Peyer's patch (tissue), 4 donors: ENCODE measurements at regions not wholly inside any gene's neighbourhood (a gene's known extent, or its start where the extent isn't known, plus 50 kb on each side); places are given as distances from the start of the nearest gene placed in this dataset.

Source experiments
- DNase-seq, 3 donors: peaks; one replicate each; pipeline ENCODE4 v3.0.0-alpha.2; 2017 to 2019
- H3K27ac ChIP-seq, 4 donors: fragments of 200-600 bp; sonication (generic); one replicate each; pipeline ENCODE4 v1.5.1; 2016 to 2019
- H3K27me3 ChIP-seq, 2 donors: fragments of 200-600 bp; sonication (generic); one replicate each; pipeline ENCODE4 v1.5.1; 2019
- H3K36me3 ChIP-seq, 3 donors: fragments of 200-600 bp; sonication (generic); one replicate each; pipeline ENCODE4 v1.5.1; 2016 to 2019
- H3K4me1 ChIP-seq, 4 donors: fragments of 200-600 bp; sonication (generic); one replicate each; pipeline ENCODE4 v1.5.1; 2016 to 2019
- H3K4me3 ChIP-seq, 4 donors: fragments of 200-600 bp; sonication (generic); 1 replicate in 3 of 4; 2 replicates in 1 of 4; pipeline ENCODE4 v1.5.1; 2016 to 2019; ENCODE audit warnings: mild to moderate bottlenecking in 1 of 4
- H3K9me3 ChIP-seq, 4 donors: fragments of 200-600 bp; sonication (generic); one replicate each; pipeline ENCODE4 v1.5.1; 2016 to 2019; ENCODE audit warnings: mild to moderate bottlenecking in 1 of 4
- POLR2A ChIP-seq, 2 donors: fragments of 450-650 bp; IDR thresholded peaks; one replicate each; pipeline ENCODE4 v1.5.1; 2017; ENCODE audit warnings: antibody characterized with exemption in 2 of 2, mild to moderate bottlenecking in 2 of 2, moderate library complexity in 2 of 2
- TF ChIP-seq, protein P1 (sequence below), 6 experiments: fragments of 450-650 bp in 4 of 6; fragments of 200-600 bp in 2 of 6; sonication (generic) in 1 of 6; IDR thresholded peaks; one replicate each; pipeline ENCODE4 v1.5.1; 2017 to 2019; ENCODE audit warnings: antibody characterized with exemption in 6 of 6, mild to moderate bottlenecking in 3 of 6, moderate library complexity in 1 of 6

DNA sequence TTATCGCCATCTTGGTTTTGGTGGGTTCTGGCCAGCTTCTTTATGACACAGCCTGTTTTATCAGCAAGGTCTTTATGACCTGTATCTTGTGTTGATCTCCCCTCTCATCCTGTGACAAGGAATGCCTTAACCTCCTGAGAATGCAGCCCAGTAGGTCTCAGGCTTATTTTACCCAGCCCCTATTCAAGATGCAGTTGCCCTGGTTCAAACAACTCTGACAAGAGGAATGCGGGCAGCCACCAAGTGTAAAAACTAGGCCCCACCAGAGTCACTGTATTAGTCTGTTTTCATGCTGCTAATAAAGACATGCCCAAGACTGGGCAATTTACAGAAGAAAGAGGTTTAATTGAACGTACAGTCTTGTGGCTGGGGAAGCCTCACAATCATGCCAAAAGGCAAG is 671.3 kb downstream of the SORCS1 start:
- Histone ChIP-seq H3K27me3 (no peaks in the 10 kb centered on the region), H3K4me1 (no peaks in the 10 kb centered on the region)
- TF ChIP-seq, protein P1, sequence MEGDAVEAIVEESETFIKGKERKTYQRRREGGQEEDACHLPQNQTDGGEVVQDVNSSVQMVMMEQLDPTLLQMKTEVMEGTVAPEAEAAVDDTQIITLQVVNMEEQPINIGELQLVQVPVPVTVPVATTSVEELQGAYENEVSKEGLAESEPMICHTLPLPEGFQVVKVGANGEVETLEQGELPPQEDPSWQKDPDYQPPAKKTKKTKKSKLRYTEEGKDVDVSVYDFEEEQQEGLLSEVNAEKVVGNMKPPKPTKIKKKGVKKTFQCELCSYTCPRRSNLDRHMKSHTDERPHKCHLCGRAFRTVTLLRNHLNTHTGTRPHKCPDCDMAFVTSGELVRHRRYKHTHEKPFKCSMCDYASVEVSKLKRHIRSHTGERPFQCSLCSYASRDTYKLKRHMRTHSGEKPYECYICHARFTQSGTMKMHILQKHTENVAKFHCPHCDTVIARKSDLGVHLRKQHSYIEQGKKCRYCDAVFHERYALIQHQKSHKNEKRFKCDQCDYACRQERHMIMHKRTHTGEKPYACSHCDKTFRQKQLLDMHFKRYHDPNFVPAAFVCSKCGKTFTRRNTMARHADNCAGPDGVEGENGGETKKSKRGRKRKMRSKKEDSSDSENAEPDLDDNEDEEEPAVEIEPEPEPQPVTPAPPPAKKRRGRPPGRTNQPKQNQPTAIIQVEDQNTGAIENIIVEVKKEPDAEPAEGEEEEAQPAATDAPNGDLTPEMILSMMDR (IDR thresholded peaks at IDR 0.05), result no peak
- no peak for TF ChIP-seq POLR2A (IDR thresholded peaks at IDR 0.05)

DNA sequence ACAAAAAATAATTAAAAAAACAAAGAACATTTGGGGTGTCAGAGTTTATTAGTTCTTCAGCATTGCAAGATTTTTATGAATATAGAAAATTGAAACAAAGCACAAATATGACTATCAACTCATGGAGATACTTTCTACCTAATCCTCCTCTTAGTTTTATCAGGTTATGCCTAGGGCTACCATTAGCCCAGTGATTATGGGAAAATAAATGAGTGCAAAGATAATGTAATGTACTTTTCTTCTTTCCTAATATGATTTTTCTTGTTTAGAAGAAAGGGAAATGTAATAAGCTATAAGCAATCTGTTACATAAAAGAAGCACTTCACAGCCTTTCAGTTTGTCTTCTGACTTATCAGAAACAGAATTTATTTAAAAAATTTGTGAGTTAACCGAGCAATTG is 676.8 kb downstream of the SORCS1 start:
- no peak overlapping the region for H3K4me3 ChIP-seq
- DNase-seq, result no peak
- no peaks in the 10 kb centered on the region for H3K4me1 ChIP-seq
- H3K27ac ChIP-seq, result no peak overlapping the region
- H3K36me3 ChIP-seq, result no peaks in the 10 kb centered on the region
- no peak for TF ChIP-seq POLR2A (IDR thresholded peaks at IDR 0.05)
- TF ChIP-seq, protein P1 (IDR thresholded peaks at IDR 0.05), result no peak
- H3K27me3 ChIP-seq, result no peaks in the 10 kb centered on the region
- H3K9me3 ChIP-seq, result no peaks in the 10 kb centered on the region

More for the DNA sequence above, 671.3 kb downstream of the SORCS1 start:
- no peaks in the 10 kb centered on the region for H3K9me3 ChIP-seq
- no peak overlapping the region for H3K4me3 ChIP-seq
- H3K36me3 ChIP-seq, result no peaks in the 10 kb centered on the region
- DNase-seq, result no peak
- H3K27ac ChIP-seq, result no peak overlapping the region

DNA sequence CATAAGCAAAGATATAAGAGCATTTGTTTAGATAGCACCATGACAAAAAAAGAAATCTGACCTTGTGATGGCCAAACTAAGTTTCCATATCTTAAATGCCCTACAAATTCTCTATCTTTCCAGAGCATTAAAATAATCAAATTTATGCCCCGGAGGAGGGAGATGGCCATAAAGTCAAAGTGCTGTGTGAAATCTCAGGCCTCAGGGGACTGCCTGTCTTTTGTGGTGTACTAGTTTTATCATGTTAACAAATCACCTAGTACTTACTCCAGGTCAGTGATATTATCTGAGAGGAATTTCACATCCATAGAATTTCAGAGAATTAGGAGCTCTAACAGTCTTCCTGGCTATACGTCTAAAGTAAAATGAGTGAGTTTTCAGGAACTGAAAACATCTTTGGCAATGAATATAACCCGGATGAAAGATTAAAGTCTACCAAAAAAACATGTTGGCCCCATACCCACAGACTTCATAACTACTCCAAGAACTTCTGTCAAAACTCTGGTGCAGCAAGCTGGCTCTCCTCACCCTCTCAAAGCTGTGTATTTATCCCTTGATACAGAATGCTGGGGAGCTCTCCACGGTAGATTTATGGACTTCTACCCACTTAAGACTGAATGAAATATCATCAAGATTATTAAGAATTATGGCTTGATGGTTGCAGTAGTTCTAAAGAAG is 682.8 kb downstream of the SORCS1 start:
- Histone ChIP-seq H3K4me1 (no peaks in the 10 kb centered on the region), H3K4me3 (no peak overlapping the region), H3K36me3 (no peaks in the 10 kb centered on the region), H3K9me3 (no peaks in the 10 kb centered on the region), H3K27ac (no peak overlapping the region), H3K27me3 (no peaks in the 10 kb centered on the region)
- TF ChIP-seq POLR2A (IDR thresholded peaks at IDR 0.05), result no peak
- TF ChIP-seq, protein P1 (IDR thresholded peaks at IDR 0.05), result no peak
- no peak for DNase-seq

DNA sequence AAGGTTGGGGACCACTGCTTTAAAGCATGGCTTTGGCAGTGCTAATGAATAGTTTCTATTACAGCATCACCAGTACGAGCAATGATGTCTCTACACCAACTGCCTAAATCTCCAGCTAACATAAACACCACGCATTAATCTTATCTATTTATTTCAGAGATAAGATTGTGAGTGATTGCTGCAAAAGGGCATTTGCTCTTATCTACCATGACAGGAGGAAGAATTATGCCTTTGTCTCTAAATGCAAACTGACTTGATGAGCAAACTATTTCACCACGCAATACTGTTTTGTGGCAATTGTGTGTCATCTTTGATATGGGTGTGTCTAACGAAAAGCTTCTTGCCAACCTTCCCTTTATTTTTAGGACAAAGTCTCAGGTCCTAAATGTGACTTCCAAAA is 684.9 kb downstream of the SORCS1 start:
- Histone ChIP-seq H3K4me3 (no peak overlapping the region), H3K36me3 (no peaks in the 10 kb centered on the region), H3K27ac (no peak overlapping the region), H3K27me3 (no peaks in the 10 kb centered on the region), H3K4me1 (no peaks in the 10 kb centered on the region), H3K9me3 (no peaks in the 10 kb centered on the region)
- no peak for DNase-seq
- TF ChIP-seq, protein P1 (IDR thresholded peaks at IDR 0.05), result no peak
- TF ChIP-seq POLR2A (IDR thresholded peaks at IDR 0.05), result no peak

DNA sequence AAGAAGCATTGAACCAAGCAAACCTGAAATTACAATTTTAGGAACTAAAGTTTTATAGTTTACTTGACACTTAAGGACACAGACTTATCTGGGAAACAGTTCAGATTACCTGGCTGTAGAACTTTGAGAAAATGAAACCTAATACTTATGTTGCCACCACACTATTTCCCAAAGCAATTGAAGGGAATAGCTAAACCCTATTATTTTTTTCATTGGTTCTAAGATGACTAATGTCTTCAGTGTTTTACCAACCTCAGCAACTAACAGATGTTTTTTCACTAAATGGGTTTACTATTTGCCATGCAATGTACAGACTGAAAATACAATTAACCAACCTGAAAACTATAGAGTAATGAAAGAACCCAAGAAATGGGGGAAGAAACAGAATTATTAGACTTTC is 689.6 kb downstream of the SORCS1 start:
- H3K36me3 ChIP-seq, result no peaks in the 10 kb centered on the region
- H3K4me1 ChIP-seq, result no peaks in the 10 kb centered on the region
- DNase-seq, result no peak
- H3K27me3 ChIP-seq, result no peaks in the 10 kb centered on the region
- H3K27ac ChIP-seq, result no peak overlapping the region
- no peaks in the 10 kb centered on the region for H3K9me3 ChIP-seq
- H3K4me3 ChIP-seq, result no peak overlapping the region
- TF ChIP-seq, protein P1 (IDR thresholded peaks at IDR 0.05), result no peak
- TF ChIP-seq POLR2A (IDR thresholded peaks at IDR 0.05), result no peak
